ENCODE measurements at regions not wholly inside any gene's neighbourhood (a gene's known extent, or its start where the extent isn't known, plus 50 kb on each side); places are given as distances from the start of the nearest gene placed in this dataset.

DNA sequence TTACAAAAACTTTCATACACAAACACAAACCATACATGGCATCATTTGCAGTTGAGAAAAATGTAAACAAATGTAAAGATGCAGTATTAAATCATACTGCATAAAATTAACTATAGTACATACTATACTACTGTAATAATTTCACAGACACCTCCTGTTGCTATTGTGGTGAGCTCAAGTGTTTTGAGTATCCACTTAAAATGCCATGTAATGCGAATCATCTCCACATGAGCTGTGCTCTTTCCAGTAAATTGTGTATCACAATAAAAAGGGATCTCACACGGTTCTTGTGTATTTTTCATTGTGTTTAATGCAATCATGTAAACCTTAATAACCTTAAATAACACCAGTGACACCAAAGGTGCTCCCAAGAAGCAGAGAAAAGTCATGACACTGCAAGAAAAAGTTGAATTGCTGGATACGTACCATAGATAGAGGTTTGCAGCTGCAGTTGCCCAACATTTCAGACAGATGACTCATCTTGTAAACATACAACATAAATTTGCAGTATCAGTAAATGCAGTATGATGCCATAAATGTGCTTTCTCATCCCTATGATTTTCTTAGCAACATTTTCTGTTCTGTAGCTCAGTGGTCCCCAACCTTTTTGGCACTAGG is 166.6 kb downstream of the RAP2A start:
- no peaks in the 10 kb centered on the region for H3K9me3 ChIP-seq (ENCODE audit: control insufficient read depth, insufficient read depth, low read length)
- no peaks in the 10 kb centered on the region for H3K27me3 ChIP-seq (ENCODE audit: control insufficient read depth, insufficient read depth, low read length)
- Mint-ChIP-seq H3K27ac (no peak overlapping the region), H3K4me1 (no peaks in the 10 kb centered on the region), H3K9me3 (peaks cover 3 to 4% of the 10 kb centered on the region in 2 donors), H3K36me3 (no peaks in the 10 kb centered on the region), H3K4me3 (no peak overlapping the region), H3K27me3 (ENCODE audit: low read depth in 2 of 2) (peaks cover 0 to 2% of the 10 kb centered on the region in 2 donors)
- no peak overlapping the region for H3K4me3 ChIP-seq (ENCODE audit: low read length)
- no peaks in the 10 kb centered on the region for H3K36me3 ChIP-seq (ENCODE audit: control insufficient read depth, insufficient read depth, low read length)
- no peak for ATAC-seq
- H3K27ac ChIP-seq (ENCODE audit: low read length): no peak overlapping the region
- no peak for DNase-seq
- TF ChIP-seq, protein P1, sequence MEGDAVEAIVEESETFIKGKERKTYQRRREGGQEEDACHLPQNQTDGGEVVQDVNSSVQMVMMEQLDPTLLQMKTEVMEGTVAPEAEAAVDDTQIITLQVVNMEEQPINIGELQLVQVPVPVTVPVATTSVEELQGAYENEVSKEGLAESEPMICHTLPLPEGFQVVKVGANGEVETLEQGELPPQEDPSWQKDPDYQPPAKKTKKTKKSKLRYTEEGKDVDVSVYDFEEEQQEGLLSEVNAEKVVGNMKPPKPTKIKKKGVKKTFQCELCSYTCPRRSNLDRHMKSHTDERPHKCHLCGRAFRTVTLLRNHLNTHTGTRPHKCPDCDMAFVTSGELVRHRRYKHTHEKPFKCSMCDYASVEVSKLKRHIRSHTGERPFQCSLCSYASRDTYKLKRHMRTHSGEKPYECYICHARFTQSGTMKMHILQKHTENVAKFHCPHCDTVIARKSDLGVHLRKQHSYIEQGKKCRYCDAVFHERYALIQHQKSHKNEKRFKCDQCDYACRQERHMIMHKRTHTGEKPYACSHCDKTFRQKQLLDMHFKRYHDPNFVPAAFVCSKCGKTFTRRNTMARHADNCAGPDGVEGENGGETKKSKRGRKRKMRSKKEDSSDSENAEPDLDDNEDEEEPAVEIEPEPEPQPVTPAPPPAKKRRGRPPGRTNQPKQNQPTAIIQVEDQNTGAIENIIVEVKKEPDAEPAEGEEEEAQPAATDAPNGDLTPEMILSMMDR (IDR thresholded peaks at IDR 0.05): no peak
- 78% methylated on average over 1 of the region's 3 CpGs for WGBS (ENCODE audit: insufficient coverage)
- intact Hi-C loops (cut with micrococcal nuclease): no loop called here
- no peaks in the 10 kb centered on the region for H3K4me1 ChIP-seq (ENCODE audit: control insufficient read depth, insufficient read depth, low read length)

DNA sequence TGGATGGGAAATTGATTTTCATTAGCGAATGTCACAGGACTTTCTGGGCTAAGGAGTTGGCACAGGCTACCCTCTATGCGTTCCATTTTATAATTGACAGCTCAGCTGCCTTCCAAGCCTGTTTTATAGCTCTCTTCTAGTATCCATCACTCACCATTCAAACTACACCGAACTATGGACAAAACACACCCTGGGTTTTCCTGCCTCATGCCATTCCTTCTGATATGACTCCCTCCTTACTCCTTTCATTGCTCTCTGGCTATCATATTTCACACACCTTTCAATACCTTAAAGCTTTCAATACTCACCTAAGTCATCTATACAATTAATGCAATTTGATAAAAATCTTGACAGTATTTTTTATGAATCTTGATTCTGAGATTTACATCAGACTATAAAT is 181.3 kb downstream of the RAP2A start:
- H3K4me1 ChIP-seq (ENCODE audit: control insufficient read depth, insufficient read depth, low read length): no peaks in the 10 kb centered on the region
- intact Hi-C loops (cut with micrococcal nuclease): no loop called here
- H3K4me3 ChIP-seq (ENCODE audit: low read length): no peak overlapping the region
- no peak overlapping the region for H3K4me3 Mint-ChIP-seq
- DNase-seq (no peak), ATAC-seq (no peak)
- H3K27me3 ChIP-seq (ENCODE audit: control insufficient read depth, insufficient read depth, low read length): no peaks in the 10 kb centered on the region
- H3K36me3 ChIP-seq (ENCODE audit: control insufficient read depth, insufficient read depth, low read length): no peaks in the 10 kb centered on the region
- TF ChIP-seq, protein P1 (IDR thresholded peaks at IDR 0.05): no peak
- H3K27ac ChIP-seq (ENCODE audit: low read length): no peak overlapping the region
- peaks cover 2 to 3% of the 10 kb centered on the region in 2 donors for H3K9me3 Mint-ChIP-seq
- no peak overlapping the region for H3K27ac Mint-ChIP-seq
- 76% methylated on average over 3 of the region's 3 CpGs for WGBS (ENCODE audit: insufficient coverage)
- peaks cover 0 to 7% of the 10 kb centered on the region in 2 donors for H3K4me1 Mint-ChIP-seq
- H3K9me3 ChIP-seq (ENCODE audit: control insufficient read depth, insufficient read depth, low read length): no peaks in the 10 kb centered on the region
- H3K36me3 Mint-ChIP-seq: no peaks in the 10 kb centered on the region
- H3K27me3 Mint-ChIP-seq (ENCODE audit: low read depth in 2 of 2): no peaks in the 10 kb centered on the region

DNA sequence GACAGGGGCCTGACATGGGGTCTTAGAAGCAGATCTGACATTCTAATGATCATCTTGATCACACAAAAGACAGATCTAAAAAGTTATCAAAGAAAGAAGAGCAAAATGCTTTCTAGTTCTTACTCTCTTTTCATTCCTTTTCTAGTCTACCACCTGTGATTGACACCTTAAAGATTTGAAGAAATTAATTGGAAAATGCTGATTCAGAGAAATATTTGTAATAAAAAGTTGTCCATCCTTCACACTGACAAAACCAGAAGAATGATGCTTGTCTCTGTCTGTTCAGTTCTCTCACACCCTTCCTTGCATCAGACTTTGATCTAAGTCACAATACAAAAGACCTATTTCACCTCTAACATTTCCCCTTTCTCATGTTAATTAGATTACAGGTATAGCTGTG is 182.4 kb downstream of the RAP2A start:
- TF ChIP-seq, protein P1 (IDR thresholded peaks at IDR 0.05): no peak
- Mint-ChIP-seq H3K4me1 (peaks cover 0 to 7% of the 10 kb centered on the region in 2 donors), H3K27ac (no peak overlapping the region), H3K36me3 (no peaks in the 10 kb centered on the region), H3K4me3 (no peak overlapping the region), H3K9me3 (no peaks in the 10 kb centered on the region), H3K27me3 (ENCODE audit: low read depth in 2 of 2) (no peaks in the 10 kb centered on the region)
- intact Hi-C loops (cut with micrococcal nuclease): no loop called here
- Histone ChIP-seq H3K36me3 (ENCODE audit: control insufficient read depth, insufficient read depth, low read length) (no peaks in the 10 kb centered on the region), H3K9me3 (ENCODE audit: control insufficient read depth, insufficient read depth, low read length) (no peaks in the 10 kb centered on the region), H3K27ac (ENCODE audit: low read length) (no peak overlapping the region), H3K4me1 (ENCODE audit: control insufficient read depth, insufficient read depth, low read length) (no peaks in the 10 kb centered on the region), H3K27me3 (ENCODE audit: control insufficient read depth, insufficient read depth, low read length) (no peaks in the 10 kb centered on the region), H3K4me3 (ENCODE audit: low read length) (no peak overlapping the region)
- DNase-seq (no peak), ATAC-seq (no peak)

DNA sequence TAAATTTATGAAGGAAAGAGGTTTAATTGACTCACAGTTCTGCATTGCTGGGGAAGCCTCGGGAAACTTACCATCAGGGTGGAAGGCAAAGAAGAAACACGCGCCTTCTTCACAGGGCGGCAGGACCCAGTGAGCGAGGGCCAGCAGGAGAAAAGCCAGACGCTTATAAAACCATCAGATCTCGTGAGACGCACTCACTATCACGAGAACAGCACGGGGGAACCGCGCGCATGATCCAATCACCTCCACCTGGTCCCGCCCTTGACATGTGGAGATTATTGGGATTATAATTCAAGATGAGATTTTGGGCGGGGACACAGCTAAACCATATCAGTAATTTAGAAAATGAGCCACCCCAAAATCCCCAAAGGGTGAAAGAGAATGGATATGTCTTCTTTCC is 187.1 kb downstream of the RAP2A start:
- Histone ChIP-seq H3K36me3 (ENCODE audit: control insufficient read depth, insufficient read depth, low read length) (no peaks in the 10 kb centered on the region), H3K4me3 (ENCODE audit: low read length) (no peak overlapping the region), H3K27ac (ENCODE audit: low read length) (no peak overlapping the region), H3K27me3 (ENCODE audit: control insufficient read depth, insufficient read depth, low read length) (no peaks in the 10 kb centered on the region), H3K9me3 (ENCODE audit: control insufficient read depth, insufficient read depth, low read length) (no peaks in the 10 kb centered on the region), H3K4me1 (ENCODE audit: control insufficient read depth, insufficient read depth, low read length) (no peaks in the 10 kb centered on the region)
- no peaks in the 10 kb centered on the region for H3K36me3 Mint-ChIP-seq
- 90% methylated on average over 13 of the region's 15 CpGs for WGBS (ENCODE audit: insufficient coverage)
- no peak overlapping the region for H3K27ac Mint-ChIP-seq
- H3K27me3 Mint-ChIP-seq (ENCODE audit: low read depth in 2 of 2): peaks cover 0 to 3% of the 10 kb centered on the region in 2 donors
- DNase-seq (no peak), ATAC-seq (no peak)
- H3K4me3 Mint-ChIP-seq: no peak overlapping the region
- TF ChIP-seq, protein P1 (IDR thresholded peaks at IDR 0.05): no peak
- H3K9me3 Mint-ChIP-seq: peaks cover 0 to 2% of the 10 kb centered on the region in 2 donors
- peaks cover 0 to 7% of the 10 kb centered on the region in 2 donors for H3K4me1 Mint-ChIP-seq
- intact Hi-C loops (cut with micrococcal nuclease): no loop called here

All from natural killer cell (primary cell).